HFFc6 (cell line): ENCODE measurements at regions not wholly inside any gene's neighbourhood (a gene's known extent, or its start where the extent isn't known, plus 50 kb on each side); places are given as distances from the start of the nearest gene placed in this dataset.

Experiments used
- DNase-seq: peaks from one replicate; pipeline ENCODE4 v3.0.0-alpha.2; 2018
- H3K27ac Mint-ChIP-seq: 2 replicates; pipeline ENCODE4 v1.8.0; 2020; ENCODE audit warnings: mild to moderate bottlenecking, mixed read lengths
- H3K27me3 Mint-ChIP-seq: 2 replicates; pipeline ENCODE4 v1.8.0; 2021; ENCODE audit warnings: mild to moderate bottlenecking, moderate library complexity, mixed read lengths; ENCODE audit not compliant: insufficient read depth
- H3K36me3 Mint-ChIP-seq: 2 replicates; pipeline ENCODE4 v1.8.0; 2021; ENCODE audit warnings: low read depth, mixed read lengths
- H3K4me1 Mint-ChIP-seq: 2 replicates; pipeline ENCODE4 v1.8.0; 2020; ENCODE audit warnings: low read depth, mixed read lengths
- H3K4me3 Mint-ChIP-seq: 2 replicates; pipeline ENCODE4 v1.8.0; 2020; ENCODE audit warnings: mild to moderate bottlenecking, moderate library complexity, mixed read lengths
- H3K9me3 Mint-ChIP-seq: 2 replicates; pipeline ENCODE4 v1.8.0; 2020; ENCODE audit warnings: mild to moderate bottlenecking, mixed read lengths
- CTCF ChIP-seq: fragments of 200-600 bp; sonication (generic); IDR thresholded peaks from 2 replicates; pipeline ENCODE4 v1.5.0; 2021; ENCODE audit warnings: antibody characterized with exemption, mild to moderate bottlenecking

- Mint-ChIP-seq H3K36me3 (peaks cover 5% of the 10 kb centered on the region; the same call in 1 of the 2 replicates), H3K27ac (no peak overlapping the region), H3K4me3 (no peak overlapping the region), H3K9me3 (peaks cover 38% of the 10 kb centered on the region), H3K27me3 (peaks cover 2% of the 10 kb centered on the region; the same call in 1 of the 2 replicates), H3K4me1 (no peaks in the 10 kb centered on the region)
- no peak for TF ChIP-seq CTCF
- DNase-seq: no peak
Observed at GRCh38 chr9:89877051-89878002, 272.5 kb downstream of the GADD45G start.

- peaks cover 5% of the 10 kb centered on the region; the same call in 1 of the 2 replicates for H3K36me3 Mint-ChIP-seq
- H3K9me3 Mint-ChIP-seq: peaks cover 34% of the 10 kb centered on the region
- no peak for TF ChIP-seq CTCF
- no peak overlapping the region for H3K27ac Mint-ChIP-seq
- H3K27me3 Mint-ChIP-seq: peaks cover 2% of the 10 kb centered on the region; the same call in 1 of the 2 replicates
- no peaks in the 10 kb centered on the region for H3K4me1 Mint-ChIP-seq
- H3K4me3 Mint-ChIP-seq: no peak overlapping the region
- DNase-seq: no peak
Observed at GRCh38 chr9:89878003-89878411, 273.2 kb downstream of the GADD45G start.

GRCh38 chr9:89878687-89879086 is 273.9 kb downstream of the GADD45G start:
- Mint-ChIP-seq H3K27ac (no peak overlapping the region), H3K27me3 (peaks cover 2% of the 10 kb centered on the region), H3K4me1 (no peaks in the 10 kb centered on the region), H3K36me3 (peaks cover 5% of the 10 kb centered on the region; the same call in 1 of the 2 replicates), H3K9me3 (peaks cover 30% of the 10 kb centered on the region), H3K4me3 (no peak overlapping the region)
- DNase-seq: no peak
- no peak for TF ChIP-seq CTCF

- no peak for TF ChIP-seq CTCF
- Mint-ChIP-seq H3K27ac (no peak overlapping the region), H3K36me3 (peaks cover 5% of the 10 kb centered on the region; the same call in 1 of the 2 replicates), H3K4me3 (no peak overlapping the region), H3K9me3 (peaks cover 25% of the 10 kb centered on the region), H3K27me3 (peaks cover 2% of the 10 kb centered on the region), H3K4me1 (no peaks in the 10 kb centered on the region)
- DNase-seq: no peak
Observed at GRCh38 chr9:89879276-89879675, 274.5 kb downstream of the GADD45G start.

GRCh38 chr9:89879701-89880100 is 274.9 kb downstream of the GADD45G start:
- Mint-ChIP-seq H3K27ac (no peak overlapping the region), H3K4me3 (no peak overlapping the region), H3K4me1 (no peaks in the 10 kb centered on the region), H3K27me3 (peaks cover 2% of the 10 kb centered on the region), H3K36me3 (peaks cover 5% of the 10 kb centered on the region; the same call in 1 of the 2 replicates), H3K9me3 (peaks cover 26% of the 10 kb centered on the region)
- no peak for DNase-seq
- no peak for TF ChIP-seq CTCF
